NCI-H1105 (cell line): ENCODE measurements at regions not wholly inside any gene's neighbourhood (a gene's known extent, or its start where the extent isn't known, plus 50 kb on each side); places are given as distances from the start of the nearest gene placed in this dataset.

Experiments used
- DNase-seq: peaks from one replicate; lab custom pipeline; 2025; lab: John Stamatoyannopoulos, UW

GRCh38 chr4:25528391-25528790 is 127.3 kb upstream of the SLC34A2 start:
- DNase-seq = no peak

- no peak for DNase-seq
Measured at GRCh38 chr4:25531272-25531671, 124.4 kb upstream of the SLC34A2 start.

- DNase-seq = no peak
Measured at GRCh38 chr4:25532591-25532990, 123.1 kb upstream of the SLC34A2 start.

- no peak for DNase-seq
Measured at GRCh38 chr4:25533256-25533655, 122.4 kb upstream of the SLC34A2 start.

GRCh38 chr4:25535278-25535677 is 120.4 kb upstream of the SLC34A2 start:
- DNase-seq = no peak

- no peak for DNase-seq
Measured at GRCh38 chr4:25535701-25536473, 119.8 kb upstream of the SLC34A2 start.

- DNase-seq = no peak
Measured at GRCh38 chr4:25536564-25537320, 118.9 kb upstream of the SLC34A2 start.

GRCh38 chr4:25538430-25538829 is 117.2 kb upstream of the SLC34A2 start:
- DNase-seq = no peak

GRCh38 chr4:25539241-25539640 is 116.4 kb upstream of the SLC34A2 start:
- no peak for DNase-seq

GRCh38 chr4:25540734-25541133 is 114.9 kb upstream of the SLC34A2 start:
- DNase-seq = no peak

GRCh38 chr4:25547343-25547742 is 108.3 kb upstream of the SLC34A2 start:
- no peak for DNase-seq

- no peak for DNase-seq
Measured at GRCh38 chr4:25549413-25549812, 106.2 kb upstream of the SLC34A2 start.

GRCh38 chr4:25550376-25551030 is 105.1 kb upstream of the SLC34A2 start:
- no peak for DNase-seq

GRCh38 chr4:25551605-25552004 is 104.0 kb upstream of the SLC34A2 start:
- no peak for DNase-seq

- DNase-seq = no peak
Measured at GRCh38 chr4:25552580-25553271, 102.9 kb upstream of the SLC34A2 start.

GRCh38 chr4:25559508-25559907 is 96.1 kb upstream of the SLC34A2 start:
- no peak for DNase-seq

GRCh38 chr4:25560605-25561004 is 95.0 kb upstream of the SLC34A2 start:
- DNase-seq = no peak

- no peak for DNase-seq
Measured at GRCh38 chr4:25563071-25563564, 92.5 kb upstream of the SLC34A2 start.

- DNase-seq = no peak
Measured at GRCh38 chr4:25564836-25565235, 90.8 kb upstream of the SLC34A2 start.

- DNase-seq = no peak
Measured at GRCh38 chr4:25567253-25567652, 88.4 kb upstream of the SLC34A2 start.

GRCh38 chr4:25569716-25570115 is 85.9 kb upstream of the SLC34A2 start:
- DNase-seq = no peak

- no peak for DNase-seq
Measured at GRCh38 chr4:25575611-25576010, 80.0 kb upstream of the SLC34A2 start.
